CD4-positive, alpha-beta T cell (primary cell): ENCODE measurements at regions not wholly inside any gene's neighbourhood (a gene's known extent, or its start where the extent isn't known, plus 50 kb on each side); places are given as distances from the start of the nearest gene placed in this dataset.
"Not testable (repeated sequence)": the region's sequence is repeated elsewhere in the genome, so short reads cannot be mapped to it uniquely, and the experiment has no call there.

Source experiments
- ATAC-seq: fragments of 200-7000 bp; cut with Tn5 transposase; one replicate; pipeline ENCODE4 v1.10.0; 2022; ENCODE audit warnings: mild to moderate bottlenecking; ENCODE audit not compliant: poor library complexity
- CTCF ChIA-PET: fragments of 350-600 bp; sonication (Branson Sonifier 250); formaldehyde crosslinking; loops from one replicate; lab custom pipeline; 2021; ENCODE audit warnings: antibody characterized with exemption, inconsistent platforms; lab: Charles Lee
- POLR2A ChIA-PET: fragments of 350-600 bp; sonication (Branson Sonifier 250); formaldehyde crosslinking; loops from one replicate; lab custom pipeline; 2021; ENCODE audit warnings: antibody characterized with exemption, inconsistent platforms; lab: Charles Lee
- DNase-seq, 14 experiments: peaks; one replicate each; pipeline ENCODE4 v3.0.0-alpha.2; 2013 to 2020; ENCODE audit warnings: mixed read lengths in 2 of 14
- H3K27ac ChIP-seq, 2 donors: one replicate each; pipeline versions ENCODE4 v1.5.1 to v1.7.0; 2013; ENCODE audit warnings: low read length in 2 of 2, low read depth in 1 of 2, mild to moderate bottlenecking in 1 of 2
- H3K27me3 ChIP-seq, 2 experiments: 1 replicate in 1 of 2; 2 replicates in 1 of 2; pipeline versions ENCODE4 v1.6.1 to v1.7.0; 2013; ENCODE audit warnings: low read length in 2 of 2, control low read depth in 1 of 2, mild to moderate bottlenecking in 1 of 2, moderate library complexity in 1 of 2; ENCODE audit not compliant: insufficient read depth in 2 of 2, control insufficient read depth in 1 of 2
- H3K36me3 ChIP-seq: one replicate; pipeline ENCODE4 v1.6.1; 2013; ENCODE audit warnings: low read length, control low read depth; ENCODE audit not compliant: insufficient read depth
- H3K4me1 ChIP-seq: one replicate; pipeline ENCODE4 v1.6.1; 2013; ENCODE audit warnings: low read length, control low read depth; ENCODE audit not compliant: insufficient read depth
- H3K4me3 ChIP-seq: one replicate; pipeline ENCODE4 v1.5.1; 2013; ENCODE audit warnings: mild to moderate bottlenecking, low read length, moderate library complexity
- H3K9me3 ChIP-seq, 2 experiments: 1 replicate in 1 of 2; 2 replicates in 1 of 2; pipeline versions ENCODE4 v1.6.1 to v1.7.0; 2013; ENCODE audit warnings: low read length in 2 of 2, mild to moderate bottlenecking in 2 of 2, control low read depth in 1 of 2, moderate library complexity in 1 of 2; ENCODE audit not compliant: control insufficient read depth in 1 of 2, insufficient read depth in 1 of 2
- H3K27ac Mint-ChIP-seq: one replicate; pipeline ENCODE4 v1.8.0; 2020; ENCODE audit warnings: mixed read lengths
- H3K27me3 Mint-ChIP-seq: one replicate; pipeline ENCODE4 v1.8.0; 2021; ENCODE audit warnings: mixed read lengths
- H3K36me3 Mint-ChIP-seq: one replicate; pipeline ENCODE4 v1.8.0; 2021; ENCODE audit warnings: low read depth, mixed read lengths
- H3K4me1 Mint-ChIP-seq: one replicate; pipeline ENCODE4 v1.8.0; 2021; ENCODE audit warnings: low read depth, mixed read lengths
- H3K4me3 Mint-ChIP-seq: one replicate; pipeline ENCODE4 v1.8.0; 2020; ENCODE audit warnings: mild to moderate bottlenecking, mixed read lengths
- H3K9me3 Mint-ChIP-seq: one replicate; pipeline ENCODE4 v1.8.0; 2020; ENCODE audit warnings: mixed read lengths
- CTCF ChIP-seq: fragments of 200-600 bp; IDR thresholded peaks from one replicate; pipeline ENCODE4 v1.8.0; 2022; ENCODE audit warnings: antibody characterized with exemption, mild to moderate bottlenecking
- intact Hi-C, 2 experiments: fragments of 100-400 bp; cut with DNase I in 1 of 2; cut with micrococcal nuclease in 1 of 2; formaldehyde crosslinking; loops; one replicate each; pipeline versions ENCODE4 v1.15.1 to v1.9.0; 2023 to 2025; cut with DNase I, micrococcal nuclease

- Histone ChIP-seq H3K27me3 (no peaks in the 10 kb centered on the region), H3K9me3 (peaks cover 0 to 6% of the 10 kb centered on the region in 2 experiments), H3K4me3 (no peak overlapping the region), H3K36me3 (no peaks in the 10 kb centered on the region), H3K27ac (no peak overlapping the region), H3K4me1 (no peaks in the 10 kb centered on the region)
- ATAC-seq (no peak), DNase-seq (no peak)
- TF ChIP-seq CTCF = no peak
- no peaks in the 10 kb centered on the region for H3K9me3 Mint-ChIP-seq
- ChIA-PET CTCF (no interaction called here), POLR2A (no interaction called here)
- no peaks in the 10 kb centered on the region for H3K4me1 Mint-ChIP-seq
- H3K27me3 Mint-ChIP-seq = no peaks in the 10 kb centered on the region
- H3K4me3 Mint-ChIP-seq = no peak overlapping the region
- intact Hi-C loops = no loop called here
- H3K27ac Mint-ChIP-seq = no peak overlapping the region
- H3K36me3 Mint-ChIP-seq = no peaks in the 10 kb centered on the region
Measured at GRCh38 chr7:69539531-69539930, 58.7 kb upstream of the AUTS2 start.

- Mint-ChIP-seq H3K9me3 (no peaks in the 10 kb centered on the region), H3K36me3 (no peaks in the 10 kb centered on the region), H3K4me3 (no peak overlapping the region), H3K27me3 (no peaks in the 10 kb centered on the region), H3K27ac (no peak overlapping the region), H3K4me1 (no peaks in the 10 kb centered on the region)
- TF ChIP-seq CTCF = no peak
- intact Hi-C loops = no loop called here
- no peak overlapping the region for H3K4me3 ChIP-seq
- no peak for DNase-seq
- no peak overlapping the region for H3K27ac ChIP-seq
- no peak for ATAC-seq
- ChIA-PET CTCF (no interaction called here), POLR2A (no interaction called here)
- H3K27me3 ChIP-seq = no peaks in the 10 kb centered on the region
- H3K9me3 ChIP-seq = peaks cover 0 to 5% of the 10 kb centered on the region in 2 experiments
- H3K36me3 ChIP-seq = no peaks in the 10 kb centered on the region
- H3K4me1 ChIP-seq = no peaks in the 10 kb centered on the region
Measured at GRCh38 chr7:69540287-69540686, 58.0 kb upstream of the AUTS2 start.

GRCh38 chr7:69541779-69542432 is 56.4 kb upstream of the AUTS2 start:
- ATAC-seq, H3K4me3 ChIP-seq, H3K9me3 ChIP-seq, intact Hi-C loops, H3K4me1 Mint-ChIP-seq, H3K4me1 ChIP-seq, DNase-seq, H3K27ac Mint-ChIP-seq, H3K36me3 Mint-ChIP-seq, H3K27me3 Mint-ChIP-seq, H3K27ac ChIP-seq, CTCF ChIA-PET, H3K27me3 ChIP-seq, H3K36me3 ChIP-seq, H3K4me3 Mint-ChIP-seq, POLR2A ChIA-PET, H3K9me3 Mint-ChIP-seq: not testable (repeated sequence)

DNA sequence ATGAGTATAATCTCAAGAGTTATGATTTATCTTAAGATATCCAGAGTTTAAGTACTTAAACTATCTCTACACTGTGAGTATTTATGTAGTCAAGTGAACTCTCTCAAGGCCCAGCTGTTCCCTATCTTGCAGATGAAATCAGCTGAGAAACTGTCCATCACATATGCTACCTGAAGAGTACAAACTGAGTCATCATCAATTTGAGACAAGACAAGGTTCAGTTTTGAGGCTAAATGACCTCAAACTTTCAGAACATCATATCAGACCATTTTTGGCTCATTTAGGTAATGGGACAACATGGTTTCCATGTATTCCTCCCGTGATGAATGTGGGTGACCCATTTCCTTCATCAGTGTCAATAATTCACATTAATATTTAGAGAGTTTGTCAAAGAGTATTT is 53.1 kb upstream of the AUTS2 start:
- Histone ChIP-seq H3K4me3 (no peak overlapping the region), H3K27ac (no peak overlapping the region), H3K4me1 (no peaks in the 10 kb centered on the region), H3K9me3 (peaks cover 0 to 4% of the 10 kb centered on the region in 2 experiments), H3K27me3 (no peaks in the 10 kb centered on the region), H3K36me3 (no peaks in the 10 kb centered on the region)
- H3K27me3 Mint-ChIP-seq = no peaks in the 10 kb centered on the region
- no peaks in the 10 kb centered on the region for H3K9me3 Mint-ChIP-seq
- H3K4me1 Mint-ChIP-seq = no peaks in the 10 kb centered on the region
- ChIA-PET CTCF (no interaction called here), POLR2A (no interaction called here)
- no peak overlapping the region for H3K4me3 Mint-ChIP-seq
- DNase-seq = no peak
- no peak for ATAC-seq
- no peaks in the 10 kb centered on the region for H3K36me3 Mint-ChIP-seq
- H3K27ac Mint-ChIP-seq = no peak overlapping the region
- TF ChIP-seq CTCF = no peak
- intact Hi-C loops = no loop called here
